ENCODE measurements at regions not wholly inside any gene's neighbourhood (a gene's known extent, or its start where the extent isn't known, plus 50 kb on each side); places are given as distances from the start of the nearest gene placed in this dataset.

- H3K27ac Mint-ChIP-seq = no peak overlapping the region
- peaks cover 18% of the 10 kb centered on the region for H3K27me3 Mint-ChIP-seq
- no peaks in the 10 kb centered on the region for H3K36me3 Mint-ChIP-seq (ENCODE audit: insufficient read depth)
- no peak for DNase-seq (ENCODE audit: low spot score, unreplicated experiment)
- H3K9me3 Mint-ChIP-seq (ENCODE audit: low read depth) = peaks cover 7% of the 10 kb centered on the region
- TF ChIP-seq CTCF (IDR thresholded peaks at IDR 0.05; ENCODE audit: unreplicated experiment) = no peak
- H3K4me1 Mint-ChIP-seq (ENCODE audit: low read depth) = no peaks in the 10 kb centered on the region
- H3K4me3 Mint-ChIP-seq (ENCODE audit: low read depth) = no peak overlapping the region
These were observed 103.8 kb downstream of the MATN1 start for GRCh38 chr1:30619619-30620018.

- no peak for DNase-seq (ENCODE audit: low spot score, unreplicated experiment)
- H3K27ac Mint-ChIP-seq = no peak overlapping the region
- TF ChIP-seq CTCF (IDR thresholded peaks at IDR 0.05; ENCODE audit: unreplicated experiment) = no peak
These were observed 105.0 kb downstream of the MATN1 start for GRCh38 chr1:30618335-30618747.

DNA sequence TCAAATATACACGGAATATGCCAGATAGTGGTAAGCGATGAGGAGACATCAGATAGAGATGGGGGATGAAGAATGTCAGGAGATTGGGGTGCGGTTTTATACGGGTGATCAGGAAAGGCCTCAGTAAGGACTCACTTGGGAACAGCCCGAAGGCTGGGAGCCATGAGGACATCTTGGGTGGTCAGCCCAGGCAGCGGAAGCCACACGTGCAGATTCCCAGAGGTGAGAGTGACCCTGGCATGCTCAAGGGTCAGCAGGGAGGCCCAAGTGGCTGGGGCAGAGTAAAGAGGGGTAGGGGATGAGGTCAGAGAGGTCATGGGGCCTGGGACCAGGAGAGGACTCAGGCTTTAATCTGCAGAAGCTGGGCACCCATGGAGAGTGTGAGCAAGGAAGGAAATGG lies 106.6 kb downstream of the MATN1 start:
- Mint-ChIP-seq H3K4me1 (ENCODE audit: low read depth) (no peaks in the 10 kb centered on the region), H3K27ac (no peak overlapping the region), H3K9me3 (ENCODE audit: low read depth) (no peaks in the 10 kb centered on the region), H3K27me3 (peaks cover 17% of the 10 kb centered on the region), H3K4me3 (ENCODE audit: low read depth) (no peak overlapping the region), H3K36me3 (ENCODE audit: insufficient read depth) (no peaks in the 10 kb centered on the region)
- TF ChIP-seq CTCF (IDR thresholded peaks at IDR 0.05; ENCODE audit: unreplicated experiment) = no peak
- DNase-seq (ENCODE audit: low spot score, unreplicated experiment) = no peak

More at GRCh38 chr1:30618335-30618747, 105.0 kb downstream of the MATN1 start:
- Mint-ChIP-seq H3K36me3 (ENCODE audit: insufficient read depth) (no peaks in the 10 kb centered on the region), H3K27me3 (peaks cover 18% of the 10 kb centered on the region), H3K4me3 (ENCODE audit: low read depth) (no peak overlapping the region), H3K4me1 (ENCODE audit: low read depth) (no peaks in the 10 kb centered on the region), H3K9me3 (ENCODE audit: low read depth) (peaks cover 5% of the 10 kb centered on the region)

- Mint-ChIP-seq H3K27ac (no peak overlapping the region), H3K9me3 (ENCODE audit: low read depth) (no peaks in the 10 kb centered on the region), H3K27me3 (peaks cover 18% of the 10 kb centered on the region), H3K36me3 (ENCODE audit: insufficient read depth) (no peaks in the 10 kb centered on the region), H3K4me3 (ENCODE audit: low read depth) (no peak overlapping the region), H3K4me1 (ENCODE audit: low read depth) (no peaks in the 10 kb centered on the region)
- TF ChIP-seq CTCF (IDR thresholded peaks at IDR 0.05; ENCODE audit: unreplicated experiment) = no peak
- no peak for DNase-seq (ENCODE audit: low spot score, unreplicated experiment)
These were observed 107.4 kb downstream of the MATN1 start for GRCh38 chr1:30615816-30616590.

GRCh38 chr1:30615076-30615795 lies 108.1 kb downstream of the MATN1 start:
- no peak overlapping the region for H3K4me3 Mint-ChIP-seq (ENCODE audit: low read depth)
- DNase-seq (ENCODE audit: low spot score, unreplicated experiment) = no peak

More at GRCh38 chr1:30615076-30615795, 108.1 kb downstream of the MATN1 start:
- no peaks in the 10 kb centered on the region for H3K9me3 Mint-ChIP-seq (ENCODE audit: low read depth)
- H3K4me1 Mint-ChIP-seq (ENCODE audit: low read depth) = no peaks in the 10 kb centered on the region
- no peaks in the 10 kb centered on the region for H3K36me3 Mint-ChIP-seq (ENCODE audit: insufficient read depth)
- no peak overlapping the region for H3K27ac Mint-ChIP-seq
- no peak for TF ChIP-seq CTCF (IDR thresholded peaks at IDR 0.05; ENCODE audit: unreplicated experiment)
- H3K27me3 Mint-ChIP-seq = peaks cover 18% of the 10 kb centered on the region

Data from progenitor cell of endocrine pancreas (in vitro differentiated cells).